ENCODE measurements at regions not wholly inside any gene's neighbourhood (a gene's known extent, or its start where the extent isn't known, plus 50 kb on each side); places are given as distances from the start of the nearest gene placed in this dataset.
A peak's percentile ranks its signal among the peaks of the same experiment; 100 is the strongest.
"Not testable (repeated sequence)": the region's sequence is repeated elsewhere in the genome, so short reads cannot be mapped to it uniquely, and the experiment has no call there.

DNA sequence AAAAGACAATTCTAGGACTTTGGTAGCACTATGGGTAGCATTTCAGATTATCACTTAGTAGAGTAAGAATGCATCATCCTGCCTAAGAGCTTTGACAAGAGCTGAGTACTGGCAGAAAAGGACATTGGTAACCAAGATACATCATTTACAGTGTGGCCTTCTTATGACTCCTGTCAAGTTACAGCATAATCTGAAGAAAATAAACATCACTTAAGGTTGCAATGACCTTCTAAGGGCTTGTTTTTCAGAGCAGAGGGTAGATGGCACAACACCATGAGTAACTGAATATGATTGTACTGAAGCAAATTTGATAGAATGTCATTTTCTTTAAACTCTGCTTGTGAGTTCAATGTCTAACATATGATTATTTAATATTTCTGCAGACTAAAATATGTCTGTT is 822.6 kb downstream of the TBC1D32 start:
- no peak for DNase-seq

- no peak for DNase-seq
These were observed 835.6 kb downstream of the TBC1D32 start for GRCh38 chr6:120498711-120499110.

- no peak for DNase-seq
These were observed 837.6 kb downstream of the TBC1D32 start for GRCh38 chr6:120496661-120497060.

- no peak for DNase-seq
These were observed 840.8 kb downstream of the TBC1D32 start for GRCh38 chr6:120493505-120493904.

DNA sequence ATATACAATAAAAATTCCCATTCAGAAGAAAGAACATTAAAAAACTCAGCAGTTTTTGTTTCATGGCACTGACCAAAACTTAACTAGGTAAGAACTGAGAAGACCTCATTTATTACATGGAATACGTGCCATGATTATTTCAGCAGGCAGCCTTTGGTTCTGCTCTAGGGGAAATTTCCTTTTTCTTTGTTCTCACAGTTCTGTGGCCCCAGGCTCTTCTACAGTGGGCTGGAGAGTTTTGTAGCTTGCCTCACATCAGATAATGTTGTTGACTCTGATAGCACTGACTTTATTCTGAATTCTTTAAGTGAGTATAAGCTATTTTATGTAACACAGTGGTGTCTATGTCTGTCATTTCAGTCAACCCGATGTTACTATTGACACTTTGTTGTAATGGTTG is 844.3 kb downstream of the TBC1D32 start:
- no peak for DNase-seq

GRCh38 chr6:120484146-120484545 is 850.1 kb downstream of the TBC1D32 start:
- DNase-seq, result no peak

DNA sequence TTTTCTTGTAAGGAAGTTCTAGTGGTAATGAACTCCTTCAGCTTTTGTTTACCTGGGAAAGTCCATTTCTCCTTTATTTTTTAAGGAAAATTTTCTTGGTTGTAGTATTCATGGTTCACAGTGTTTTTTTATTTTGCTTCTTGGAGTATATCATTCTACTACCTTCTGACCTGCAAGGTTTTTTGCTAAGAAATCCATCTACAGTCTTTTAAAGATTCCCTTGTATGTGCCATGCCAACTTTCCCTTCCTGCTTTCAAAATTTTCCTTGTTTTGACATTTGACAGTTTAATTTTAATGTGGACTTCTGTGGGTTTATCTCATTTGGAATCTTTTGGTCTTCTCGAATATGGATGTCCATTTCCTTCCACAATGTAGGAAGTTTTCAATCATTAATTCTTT is 855.6 kb downstream of the TBC1D32 start:
- no peak for DNase-seq

DNA sequence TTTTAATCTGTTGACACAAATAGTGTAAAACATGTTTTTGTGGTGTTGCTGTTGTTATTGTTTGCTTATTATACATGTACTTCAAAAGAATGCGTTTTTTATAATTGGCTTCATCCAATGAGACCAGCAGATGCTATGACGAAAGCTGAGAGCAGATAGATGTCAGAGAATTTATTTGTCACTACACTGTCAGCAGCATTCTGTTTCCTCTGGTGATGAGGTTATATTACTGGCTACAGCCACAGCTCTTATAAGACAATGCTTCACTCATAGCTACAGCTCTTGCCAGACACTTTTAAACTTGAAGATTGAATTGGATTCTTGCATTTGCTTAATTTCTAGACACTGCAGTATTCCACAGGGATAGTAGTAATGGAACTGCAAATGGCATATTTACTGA is 860.5 kb downstream of the TBC1D32 start:
- no peak for DNase-seq

- DNase-seq, result no peak
These were observed 865.8 kb downstream of the TBC1D32 start for GRCh38 chr6:120468486-120468885.

GRCh38 chr6:120451508-120451907 is 882.8 kb downstream of the TBC1D32 start:
- DNase-seq, result no peak

DNA sequence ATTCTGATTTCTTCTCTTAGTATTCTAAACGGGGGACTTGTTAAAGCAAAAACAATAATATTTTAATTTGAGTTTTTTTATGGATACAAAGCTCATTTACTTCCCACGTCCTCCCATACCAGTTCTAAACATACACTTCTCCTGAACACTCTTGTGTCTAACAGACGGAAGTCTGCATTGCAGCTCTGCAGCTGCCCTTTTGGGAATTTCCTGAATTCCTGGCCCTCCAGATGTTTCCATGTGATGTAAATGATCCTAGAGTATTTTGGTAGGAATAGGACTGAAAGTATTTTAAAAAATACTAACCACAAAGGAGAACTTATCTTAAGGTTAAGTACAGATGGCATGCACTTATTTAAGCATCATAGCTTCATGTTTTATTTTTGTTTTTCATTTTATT is 886.7 kb downstream of the TBC1D32 start:
- peak; percentile 3 for DNase-seq

GRCh38 chr6:120432840-120433239 is 901.4 kb downstream of the TBC1D32 start:
- not testable (repeated sequence) for DNase-seq

DNA sequence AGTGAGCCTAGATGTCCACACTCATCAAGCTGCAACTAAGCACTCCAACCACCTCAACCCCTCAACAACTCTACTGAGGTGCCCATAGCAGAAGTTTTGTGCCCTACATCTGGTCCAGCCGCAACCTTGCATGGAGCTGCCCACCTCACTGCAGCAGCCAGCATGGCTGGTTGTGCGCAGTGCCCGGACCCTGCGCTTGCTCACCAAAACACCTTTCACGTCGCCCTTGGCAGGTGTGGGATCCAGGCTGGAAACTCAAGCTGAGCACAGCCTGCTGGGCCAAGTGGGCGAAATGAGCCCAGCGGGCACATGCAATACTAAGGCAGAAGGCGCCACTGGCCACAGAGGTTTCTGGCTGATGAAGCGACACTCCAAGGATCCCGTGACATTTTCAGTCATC is 902.4 kb downstream of the TBC1D32 start:
- DNase-seq, result no peak

- DNase-seq, result no peak
These were observed 922.9 kb downstream of the TBC1D32 start for GRCh38 chr6:120411394-120411793.

DNA sequence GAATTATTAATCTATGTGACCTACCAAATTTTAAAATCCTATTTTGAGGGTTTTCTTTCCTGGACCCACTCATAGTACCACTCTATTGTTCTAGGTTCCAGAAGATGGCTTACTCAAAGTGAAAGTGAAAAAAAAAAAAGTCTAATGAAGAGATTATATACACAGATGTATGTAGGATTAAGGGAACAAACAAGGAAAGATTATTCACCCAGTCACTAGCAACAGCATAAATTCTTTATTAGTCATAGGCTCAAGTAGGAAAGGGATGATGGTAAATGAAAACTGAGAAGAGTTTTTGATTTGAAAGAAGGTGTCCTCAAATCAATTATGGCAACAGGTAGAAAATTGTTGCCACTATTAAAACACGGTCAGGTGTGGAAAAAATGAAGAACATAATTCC is 923.7 kb downstream of the TBC1D32 start:
- DNase-seq, result no peak

- DNase-seq, result no peak
These were observed 926.6 kb downstream of the TBC1D32 start for GRCh38 chr6:120407696-120408095.

GRCh38 chr6:120405947-120406346 is 928.3 kb downstream of the TBC1D32 start:
- DNase-seq, result no peak

DNA sequence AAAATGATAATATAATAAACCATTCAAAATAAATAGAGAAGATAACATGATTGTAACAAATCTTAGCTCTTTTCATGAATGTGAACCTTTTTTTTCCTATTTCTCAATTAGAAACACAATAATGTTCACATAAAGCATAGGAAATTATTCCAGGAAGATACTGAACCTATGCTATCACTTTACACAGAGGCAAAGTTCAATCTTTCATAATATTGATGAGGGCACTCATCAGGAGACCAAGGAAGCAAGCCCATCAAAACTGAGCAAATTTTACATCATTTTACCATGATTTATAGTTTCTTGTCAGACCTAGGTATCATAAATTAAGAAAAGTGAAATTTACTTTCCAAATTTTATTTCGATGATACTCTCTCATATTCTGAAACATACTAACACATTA is 938.5 kb downstream of the TBC1D32 start:
- no peak for DNase-seq

GRCh38 chr6:120395330-120395729 is 939.0 kb downstream of the TBC1D32 start:
- no peak for DNase-seq

GRCh38 chr6:120392941-120393340 is 941.3 kb downstream of the TBC1D32 start:
- DNase-seq, result no peak

- DNase-seq, result no peak
These were observed 949.6 kb downstream of the TBC1D32 start for GRCh38 chr6:120384671-120385070.

DNA sequence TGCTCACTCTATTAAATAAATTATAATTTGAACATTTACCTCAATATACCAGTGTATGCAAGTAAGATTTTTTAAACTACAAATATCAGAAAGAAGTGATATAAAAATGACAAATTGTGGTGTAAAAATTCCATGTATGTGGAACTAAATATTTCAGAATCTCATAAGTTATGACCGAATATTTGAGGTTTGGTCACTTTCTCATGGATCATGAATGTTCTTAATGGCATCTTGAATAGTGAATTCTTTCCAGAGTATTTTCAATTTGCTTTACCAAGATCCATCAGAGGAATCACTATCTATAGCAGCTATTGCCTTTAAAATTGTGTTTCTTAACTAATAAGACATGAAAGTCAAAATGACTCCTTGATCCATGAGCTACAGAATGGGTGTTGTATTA is 950.6 kb downstream of the TBC1D32 start:
- DNase-seq, result no peak

- DNase-seq, result no peak
These were observed 955.6 kb downstream of the TBC1D32 start for GRCh38 chr6:120378582-120379220.

DNA sequence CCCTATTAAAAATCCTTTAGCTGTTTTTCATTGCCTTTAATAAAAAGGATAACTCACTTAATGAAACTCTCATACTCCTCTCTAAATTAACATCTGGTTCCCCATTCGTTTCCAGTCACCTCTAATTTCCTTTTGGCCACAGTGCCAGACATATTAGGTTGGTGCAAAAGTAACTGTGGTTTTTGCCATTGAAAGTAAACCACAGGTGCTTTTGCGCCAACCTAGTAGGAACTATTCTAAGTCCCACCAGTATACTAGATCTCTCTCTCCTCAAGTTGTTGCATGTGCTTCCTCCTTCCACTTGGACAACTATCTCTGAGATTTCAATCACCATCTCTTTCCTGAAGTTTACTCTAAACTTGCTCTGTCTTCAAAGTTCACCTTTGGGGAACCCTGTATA is 961.1 kb downstream of the TBC1D32 start:
- DNase-seq, result no peak

GRCh38 chr6:120363429-120363828 is 970.9 kb downstream of the TBC1D32 start:
- DNase-seq, result no peak

All from renal pelvis (tissue), 1 donor.